ENCODE measurements at regions not wholly inside any gene's neighbourhood (a gene's known extent, or its start where the extent isn't known, plus 50 kb on each side); places are given as distances from the start of the nearest gene placed in this dataset.

GRCh38 chr10:131706476-131706875, 194.3 kb upstream of the PPP2R2D start:
- no peak for TF ChIP-seq POLR2A (IDR thresholded peaks at IDR 0.05)
- no peak for TF ChIP-seq POLR2AphosphoS5 (IDR thresholded peaks at IDR 0.05)
- TF ChIP-seq, protein P1, sequence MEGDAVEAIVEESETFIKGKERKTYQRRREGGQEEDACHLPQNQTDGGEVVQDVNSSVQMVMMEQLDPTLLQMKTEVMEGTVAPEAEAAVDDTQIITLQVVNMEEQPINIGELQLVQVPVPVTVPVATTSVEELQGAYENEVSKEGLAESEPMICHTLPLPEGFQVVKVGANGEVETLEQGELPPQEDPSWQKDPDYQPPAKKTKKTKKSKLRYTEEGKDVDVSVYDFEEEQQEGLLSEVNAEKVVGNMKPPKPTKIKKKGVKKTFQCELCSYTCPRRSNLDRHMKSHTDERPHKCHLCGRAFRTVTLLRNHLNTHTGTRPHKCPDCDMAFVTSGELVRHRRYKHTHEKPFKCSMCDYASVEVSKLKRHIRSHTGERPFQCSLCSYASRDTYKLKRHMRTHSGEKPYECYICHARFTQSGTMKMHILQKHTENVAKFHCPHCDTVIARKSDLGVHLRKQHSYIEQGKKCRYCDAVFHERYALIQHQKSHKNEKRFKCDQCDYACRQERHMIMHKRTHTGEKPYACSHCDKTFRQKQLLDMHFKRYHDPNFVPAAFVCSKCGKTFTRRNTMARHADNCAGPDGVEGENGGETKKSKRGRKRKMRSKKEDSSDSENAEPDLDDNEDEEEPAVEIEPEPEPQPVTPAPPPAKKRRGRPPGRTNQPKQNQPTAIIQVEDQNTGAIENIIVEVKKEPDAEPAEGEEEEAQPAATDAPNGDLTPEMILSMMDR (IDR thresholded peaks at IDR 0.05), result no peak

Measured in gastroesophageal sphincter (tissue), 3 donors.